ENCODE measurements at regions not wholly inside any gene's neighbourhood (a gene's known extent, or its start where the extent isn't known, plus 50 kb on each side); places are given as distances from the start of the nearest gene placed in this dataset.

DNA sequence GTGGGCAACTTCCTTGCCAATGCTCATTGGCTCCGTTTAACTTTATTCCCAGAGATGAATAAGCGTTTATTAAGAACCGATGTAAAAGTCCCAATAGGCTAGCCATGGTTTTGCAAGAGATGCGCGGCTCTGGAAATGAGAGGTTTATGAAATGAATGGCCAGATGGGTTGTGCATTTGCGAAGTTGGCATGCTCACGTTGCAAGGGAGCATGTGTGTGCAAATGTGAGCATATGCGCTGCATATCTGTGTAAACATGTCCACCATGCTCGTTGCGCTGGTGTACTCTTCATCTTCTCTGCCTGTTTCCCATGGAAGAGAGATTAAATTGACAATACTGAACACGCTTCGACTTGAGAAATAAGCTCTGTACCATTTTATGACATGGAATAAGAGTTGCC is 848.6 kb upstream of the RBFOX1 start:
- no peak for TF ChIP-seq JUNB (CRISPR knock-in tag; IDR thresholded peaks at IDR 0.05; ENCODE audit: borderline replicate concordance)
- TF ChIP-seq, protein P1, sequence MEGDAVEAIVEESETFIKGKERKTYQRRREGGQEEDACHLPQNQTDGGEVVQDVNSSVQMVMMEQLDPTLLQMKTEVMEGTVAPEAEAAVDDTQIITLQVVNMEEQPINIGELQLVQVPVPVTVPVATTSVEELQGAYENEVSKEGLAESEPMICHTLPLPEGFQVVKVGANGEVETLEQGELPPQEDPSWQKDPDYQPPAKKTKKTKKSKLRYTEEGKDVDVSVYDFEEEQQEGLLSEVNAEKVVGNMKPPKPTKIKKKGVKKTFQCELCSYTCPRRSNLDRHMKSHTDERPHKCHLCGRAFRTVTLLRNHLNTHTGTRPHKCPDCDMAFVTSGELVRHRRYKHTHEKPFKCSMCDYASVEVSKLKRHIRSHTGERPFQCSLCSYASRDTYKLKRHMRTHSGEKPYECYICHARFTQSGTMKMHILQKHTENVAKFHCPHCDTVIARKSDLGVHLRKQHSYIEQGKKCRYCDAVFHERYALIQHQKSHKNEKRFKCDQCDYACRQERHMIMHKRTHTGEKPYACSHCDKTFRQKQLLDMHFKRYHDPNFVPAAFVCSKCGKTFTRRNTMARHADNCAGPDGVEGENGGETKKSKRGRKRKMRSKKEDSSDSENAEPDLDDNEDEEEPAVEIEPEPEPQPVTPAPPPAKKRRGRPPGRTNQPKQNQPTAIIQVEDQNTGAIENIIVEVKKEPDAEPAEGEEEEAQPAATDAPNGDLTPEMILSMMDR (CRISPR knock-in tag; IDR thresholded peaks at IDR 0.05) = no peak
- TF ChIP-seq MLLT10 (CRISPR knock-in tag; IDR thresholded peaks at IDR 0.05) = no peak
- no peak for TF ChIP-seq ZNF160 (CRISPR knock-in tag; IDR thresholded peaks at IDR 0.05)
- no peak for TF ChIP-seq ZNF354B (CRISPR knock-in tag; IDR thresholded peaks at IDR 0.05)

Measured in HepG2 (cell line).